ENCODE measurements at regions not wholly inside any gene's neighbourhood (a gene's known extent, or its start where the extent isn't known, plus 50 kb on each side); places are given as distances from the start of the nearest gene placed in this dataset.
A peak's percentile ranks its signal among the peaks of the same experiment; 100 is the strongest.
"Not testable (repeated sequence)": the region's sequence is repeated elsewhere in the genome, so short reads cannot be mapped to it uniquely, and the experiment has no call there.

- H3K27ac ChIP-seq, result peak overlapping the region; percentile 21 to 94 (median 90)
- no peaks in the 10 kb centered on the region for H3K36me3 ChIP-seq
- peak; percentile 91 for ATAC-seq
- TF ChIP-seq CTCF (IDR thresholded peaks at IDR 0.05), result peak in 1 of 4 experiments; percentile 44
- TF ChIP-seq EP300 (IDR thresholded peaks at IDR 0.05), result no peak
- TF ChIP-seq POLR2A (IDR thresholded peaks at IDR 0.05), result peak in 1 of 2 donors; percentile 16
- TF ChIP-seq POLR2AphosphoS5 (IDR thresholded peaks at IDR 0.05), result peak; percentile 82
- no peaks in the 10 kb centered on the region for H3K9me3 ChIP-seq
- peak overlapping the region; percentile 40 to 62 for H3K4me3 ChIP-seq
- WGBS, 2 donors (ENCODE audit: low coverage in 1 of 2), result 0 to 2% methylated on average over 4 to 11 of the region's 65 CpGs
- no peaks in the 10 kb centered on the region for H3K27me3 ChIP-seq
- peaks cover 0 to 21% (median 6%) of the 10 kb centered on the region in 3 donors for H3K4me1 ChIP-seq
Measured at GRCh38 chr15:98548139-98548971, 100.0 kb upstream of the IGF1R start.

- ATAC-seq, result no peak
- Histone ChIP-seq H3K9me3 (no peaks in the 10 kb centered on the region), H3K36me3 (no peaks in the 10 kb centered on the region), H3K27me3 (no peaks in the 10 kb centered on the region), H3K27ac (peak overlapping the region in 3 of 4 donors; percentile 88 to 94 (median 93)), H3K4me1 (peaks cover 0 to 21% (median 6%) of the 10 kb centered on the region in 3 donors), H3K4me3 (peak overlapping the region; percentile 40 to 62)
- no peak for TF ChIP-seq POLR2AphosphoS5 (IDR thresholded peaks at IDR 0.05)
- no peak for TF ChIP-seq CTCF (IDR thresholded peaks at IDR 0.05)
- TF ChIP-seq EP300 (IDR thresholded peaks at IDR 0.05), result no peak
- no peak for TF ChIP-seq POLR2A (IDR thresholded peaks at IDR 0.05)
- 40 to 56% methylated on average over 11 of the region's 11 CpGs for WGBS, 2 donors (ENCODE audit: low coverage in 1 of 2)
Measured at GRCh38 chr15:98549003-98549402, 99.3 kb upstream of the IGF1R start.

DNA sequence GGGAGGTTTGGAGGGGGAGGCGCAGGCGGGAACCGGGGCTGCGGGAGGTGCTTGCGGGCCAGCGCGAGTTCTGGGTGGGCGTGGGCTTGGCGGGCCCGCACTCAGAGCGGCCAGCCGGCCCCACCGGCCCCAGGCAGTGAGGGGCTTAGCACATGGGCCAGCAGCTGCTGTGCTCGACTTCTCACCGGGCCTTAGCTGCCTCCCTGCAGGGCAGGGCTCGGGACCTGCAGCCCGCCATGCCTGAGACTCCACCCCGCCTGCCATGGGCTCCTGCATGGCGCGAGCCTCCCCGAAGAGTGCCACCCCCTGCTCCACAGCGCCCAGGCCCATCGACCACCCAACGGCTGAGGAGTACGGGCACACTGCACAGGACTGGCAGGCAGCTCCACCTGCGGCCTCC, 98.6 kb upstream of the IGF1R start:
- no peak overlapping the region for H3K4me3 ChIP-seq
- H3K36me3 ChIP-seq, result no peaks in the 10 kb centered on the region
- no CpG with 5 or more reads among the region's 26 CpGs for WGBS, 2 donors (ENCODE audit: low coverage in 1 of 2)
- H3K27me3 ChIP-seq, result no peaks in the 10 kb centered on the region
- H3K9me3 ChIP-seq, result no peaks in the 10 kb centered on the region
- H3K27ac ChIP-seq, result no peak overlapping the region
- no peak for TF ChIP-seq CTCF (IDR thresholded peaks at IDR 0.05)
- TF ChIP-seq EP300 (IDR thresholded peaks at IDR 0.05), result no peak
- no peak for TF ChIP-seq POLR2AphosphoS5 (IDR thresholded peaks at IDR 0.05)
- no peak for TF ChIP-seq POLR2A (IDR thresholded peaks at IDR 0.05)
- H3K4me1 ChIP-seq, result peaks cover 0 to 21% (median 6%) of the 10 kb centered on the region in 3 donors
- ATAC-seq, result no peak

- not testable (repeated sequence) for H3K4me3 ChIP-seq, ATAC-seq, H3K27ac ChIP-seq, H3K36me3 ChIP-seq, H3K27me3 ChIP-seq, H3K9me3 ChIP-seq
- peaks cover 0 to 21% (median 6%) of the 10 kb centered on the region in 3 donors for H3K4me1 ChIP-seq
- 100% methylated on average over 1 of the region's 7 CpGs; no CpG with 5 or more reads in 1 of the 2 donors for WGBS, 2 donors (ENCODE audit: low coverage in 1 of 2)
Measured at GRCh38 chr15:98550363-98550762, 98.0 kb upstream of the IGF1R start.

GRCh38 chr15:98551936-98552562, 96.3 kb upstream of the IGF1R start:
- Histone ChIP-seq H3K27ac (no peak overlapping the region), H3K4me3 (no peak overlapping the region), H3K4me1 (peaks cover 0 to 21% (median 6%) of the 10 kb centered on the region in 3 donors), H3K27me3 (no peaks in the 10 kb centered on the region), H3K36me3 (no peaks in the 10 kb centered on the region), H3K9me3 (no peaks in the 10 kb centered on the region)
- no peak for TF ChIP-seq EP300 (IDR thresholded peaks at IDR 0.05)
- no peak for TF ChIP-seq CTCF (IDR thresholded peaks at IDR 0.05)
- no peak for TF ChIP-seq POLR2A (IDR thresholded peaks at IDR 0.05)
- TF ChIP-seq POLR2AphosphoS5 (IDR thresholded peaks at IDR 0.05), result no peak
- no peak for ATAC-seq
- WGBS, 2 donors (ENCODE audit: low coverage in 1 of 2), result 65 to 73% methylated on average over 4 to 8 of the region's 11 CpGs

Data from gastroesophageal sphincter (tissue), 4 donors.